ENCODE measurements at regions not wholly inside any gene's neighbourhood (a gene's known extent, or its start where the extent isn't known, plus 50 kb on each side); places are given as distances from the start of the nearest gene placed in this dataset.

- TF ChIP-seq CTCF (IDR thresholded peaks at IDR 0.05) (no peak), EZH2 (IDR thresholded peaks at IDR 0.05; ENCODE audit: borderline replicate concordance, insufficient read depth, low read depth, low read length, poor library complexity, severe bottlenecking) (no peak)
Measured at GRCh38 chr6:98634569-98634968, 199.8 kb upstream of the POU3F2 start.

Measured in B cell (primary cell).